Thoracic aorta (tissue), 2 donors: ENCODE measurements at regions not wholly inside any gene's neighbourhood (a gene's known extent, or its start where the extent isn't known, plus 50 kb on each side); places are given as distances from the start of the nearest gene placed in this dataset.

ENCODE experiments used
- ATAC-seq: fragments of 150-250 bp; one replicate; pipeline ENCODE4 v1.8.0; 2017; ENCODE audit warnings: low read depth; ENCODE audit not compliant: insufficient number of reproducible peaks, low FRiP score
- DNase-seq: peaks from one replicate; pipeline ENCODE4 v3.0.0-alpha.2; 2020; ENCODE audit warnings: low spot score
- H3K27ac ChIP-seq, 2 donors: fragments of 200-600 bp; sonication (generic); 1 replicate in 1 of 2; 2 replicates in 1 of 2; pipeline ENCODE4 v1.5.1; 2016; ENCODE audit warnings: mild to moderate bottlenecking in 2 of 2, moderate library complexity in 2 of 2
- H3K27me3 ChIP-seq: fragments of 200-600 bp; sonication (generic); replicated peaks from 2 replicates; pipeline ENCODE4 v1.6.0; 2016; ENCODE audit warnings: mild to moderate bottlenecking; ENCODE audit not compliant: insufficient read depth
- H3K36me3 ChIP-seq: fragments of 200-600 bp; sonication (generic); one replicate; pipeline ENCODE4 v1.5.1; 2016
- H3K4me1 ChIP-seq, 2 donors: fragments of 200-600 bp; sonication (generic); 1 replicate in 1 of 2; 2 replicates in 1 of 2; pipeline versions ENCODE4 v1.5.1 to v1.6.0; 2016; ENCODE audit warnings: low read depth in 2 of 2, mild to moderate bottlenecking in 1 of 2; ENCODE audit not compliant: control insufficient read depth in 1 of 2
- H3K4me3 ChIP-seq: fragments of 200-600 bp; sonication (generic); 2 replicates; pipeline ENCODE4 v1.5.1; 2016; ENCODE audit warnings: mild to moderate bottlenecking
- H3K9me3 ChIP-seq: fragments of 200-600 bp; sonication (generic); 2 replicates; pipeline ENCODE4 v1.5.1; 2016
- TF ChIP-seq, protein P1 (sequence below): fragments of 200-600 bp; sonication (generic); IDR thresholded peaks from one replicate; pipeline ENCODE4 v1.5.1; 2019; ENCODE audit warnings: antibody characterized with exemption

- Histone ChIP-seq H3K9me3 (no peaks in the 10 kb centered on the region), H3K27me3 (no peaks in the 10 kb centered on the region), H3K36me3 (no peaks in the 10 kb centered on the region), H3K4me1 (no peaks in the 10 kb centered on the region), H3K27ac (no peak overlapping the region), H3K4me3 (no peak overlapping the region)
- DNase-seq (no peak), ATAC-seq (no peak)
- TF ChIP-seq, protein P1, sequence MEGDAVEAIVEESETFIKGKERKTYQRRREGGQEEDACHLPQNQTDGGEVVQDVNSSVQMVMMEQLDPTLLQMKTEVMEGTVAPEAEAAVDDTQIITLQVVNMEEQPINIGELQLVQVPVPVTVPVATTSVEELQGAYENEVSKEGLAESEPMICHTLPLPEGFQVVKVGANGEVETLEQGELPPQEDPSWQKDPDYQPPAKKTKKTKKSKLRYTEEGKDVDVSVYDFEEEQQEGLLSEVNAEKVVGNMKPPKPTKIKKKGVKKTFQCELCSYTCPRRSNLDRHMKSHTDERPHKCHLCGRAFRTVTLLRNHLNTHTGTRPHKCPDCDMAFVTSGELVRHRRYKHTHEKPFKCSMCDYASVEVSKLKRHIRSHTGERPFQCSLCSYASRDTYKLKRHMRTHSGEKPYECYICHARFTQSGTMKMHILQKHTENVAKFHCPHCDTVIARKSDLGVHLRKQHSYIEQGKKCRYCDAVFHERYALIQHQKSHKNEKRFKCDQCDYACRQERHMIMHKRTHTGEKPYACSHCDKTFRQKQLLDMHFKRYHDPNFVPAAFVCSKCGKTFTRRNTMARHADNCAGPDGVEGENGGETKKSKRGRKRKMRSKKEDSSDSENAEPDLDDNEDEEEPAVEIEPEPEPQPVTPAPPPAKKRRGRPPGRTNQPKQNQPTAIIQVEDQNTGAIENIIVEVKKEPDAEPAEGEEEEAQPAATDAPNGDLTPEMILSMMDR = no peak
Observed at GRCh38 chr11:115561116-115561515, 56.9 kb upstream of the CADM1 start.

DNA sequence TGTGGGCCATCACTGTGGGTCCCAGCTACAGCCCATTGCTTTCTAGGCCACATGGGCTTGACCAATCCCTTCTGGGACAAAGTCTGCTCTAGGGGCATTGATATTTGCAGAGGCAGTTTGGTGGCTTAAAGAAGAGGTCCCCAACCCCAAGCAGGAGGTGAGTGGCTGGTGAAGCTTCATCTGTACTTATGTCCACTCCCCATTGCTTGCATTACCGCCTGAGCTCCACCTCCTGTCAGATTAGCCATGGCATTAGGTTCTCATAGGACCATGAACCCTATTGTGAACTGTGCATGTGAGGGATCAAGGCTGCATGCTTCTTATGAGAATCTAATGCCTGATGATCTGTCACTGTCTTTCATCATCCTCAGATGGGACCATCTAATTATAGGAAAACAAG, 54.4 kb upstream of the CADM1 start:
- H3K36me3 ChIP-seq = no peaks in the 10 kb centered on the region
- H3K27me3 ChIP-seq = no peaks in the 10 kb centered on the region
- ATAC-seq (no peak), DNase-seq (no peak)
- TF ChIP-seq, protein P1 = no peak
- no peaks in the 10 kb centered on the region for H3K9me3 ChIP-seq
- no peaks in the 10 kb centered on the region for H3K4me1 ChIP-seq
- H3K4me3 ChIP-seq = no peak overlapping the region
- no peak overlapping the region for H3K27ac ChIP-seq

GRCh38 chr11:115557681-115558080, 53.5 kb upstream of the CADM1 start:
- Histone ChIP-seq H3K36me3 (no peaks in the 10 kb centered on the region), H3K4me3 (no peak overlapping the region), H3K27me3 (no peaks in the 10 kb centered on the region), H3K4me1 (no peaks in the 10 kb centered on the region), H3K27ac (no peak overlapping the region), H3K9me3 (no peaks in the 10 kb centered on the region)
- TF ChIP-seq, protein P1 = no peak
- DNase-seq (no peak), ATAC-seq (no peak)

DNA sequence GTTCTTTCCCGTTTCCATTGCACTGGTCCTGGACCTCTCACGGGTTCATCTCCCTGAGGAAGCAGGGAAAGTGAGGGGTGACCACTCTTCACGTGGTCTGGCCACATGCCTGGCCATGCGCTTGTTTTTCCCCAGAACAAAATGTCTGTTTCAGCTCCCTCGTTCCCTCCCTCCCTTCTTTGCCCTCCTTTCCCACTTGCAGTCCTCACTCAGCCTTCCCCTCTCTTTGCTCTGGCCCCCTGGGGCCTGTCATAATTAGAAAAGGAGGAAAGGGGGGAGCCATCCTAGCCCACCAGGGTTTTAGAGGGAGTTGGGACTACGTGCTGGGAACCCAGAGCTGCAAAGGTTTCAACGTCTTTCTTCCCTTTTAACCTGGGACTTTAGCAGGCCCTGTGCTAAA, 52.8 kb upstream of the CADM1 start:
- TF ChIP-seq, protein P1 = no peak
- H3K27ac ChIP-seq = no peak overlapping the region
- DNase-seq (no peak), ATAC-seq (no peak)
- H3K36me3 ChIP-seq = no peaks in the 10 kb centered on the region
- no peaks in the 10 kb centered on the region for H3K27me3 ChIP-seq
- H3K9me3 ChIP-seq = no peaks in the 10 kb centered on the region
- H3K4me1 ChIP-seq = no peaks in the 10 kb centered on the region
- no peak overlapping the region for H3K4me3 ChIP-seq

DNA sequence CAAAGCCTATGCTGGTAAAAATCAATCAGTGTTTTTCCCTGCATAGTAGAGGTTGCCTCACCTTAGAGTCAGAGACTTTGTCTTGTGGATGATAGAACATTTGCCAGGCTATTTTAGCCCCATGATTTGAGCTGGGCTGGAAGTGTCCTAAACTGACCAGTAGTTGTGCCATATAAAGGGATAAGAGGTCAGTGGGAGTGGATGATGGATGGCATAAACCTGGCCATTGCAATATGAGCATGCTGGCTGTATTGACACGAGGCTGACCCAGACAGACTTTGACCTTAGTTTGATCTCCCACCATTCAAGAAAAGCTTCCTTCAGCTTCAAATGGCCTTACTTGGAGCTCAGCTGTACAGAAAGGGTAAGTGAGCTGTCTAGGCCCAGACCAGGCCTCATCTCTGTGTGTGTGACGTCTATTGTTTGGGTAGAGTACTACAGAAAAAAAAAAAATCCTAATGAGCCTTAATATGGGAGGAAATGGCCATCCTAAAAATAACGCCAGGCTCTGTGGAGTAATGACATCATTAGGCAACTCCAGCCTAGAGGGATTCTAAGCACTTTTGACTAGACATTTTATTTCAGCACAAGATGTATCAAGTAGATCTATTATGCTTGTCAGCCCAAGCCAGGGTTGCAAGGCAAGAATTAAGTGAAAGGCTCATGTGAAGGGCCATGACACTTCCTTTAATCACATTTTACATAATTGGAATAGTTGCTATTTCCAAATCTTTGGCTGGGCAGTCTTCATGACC, 51.3 kb upstream of the CADM1 start:
- Histone ChIP-seq H3K4me3 (no peak overlapping the region), H3K36me3 (no peaks in the 10 kb centered on the region), H3K27ac (no peak overlapping the region), H3K27me3 (no peaks in the 10 kb centered on the region), H3K9me3 (no peaks in the 10 kb centered on the region), H3K4me1 (no peaks in the 10 kb centered on the region)
- ATAC-seq (no peak), DNase-seq (no peak)
- TF ChIP-seq, protein P1 = no peak
